GM23338 (cell line): ENCODE measurements at regions not wholly inside any gene's neighbourhood (a gene's known extent, or its start where the extent isn't known, plus 50 kb on each side); places are given as distances from the start of the nearest gene placed in this dataset.

Experiments
- ATAC-seq: fragments of 200-7000 bp; cut with Tn5 transposase; 3 replicates; pipeline ENCODE4 v1.9.1; 2020
- DNase-seq: peaks from one replicate; pipeline ENCODE4 v3.0.0-alpha.2; 2015; ENCODE audit warnings: low spot score
- H2AFZ ChIP-seq: fragments of 200-600 bp; sonication (generic); 2 replicates; pipeline ENCODE4 v1.8.0; 2016; ENCODE audit warnings: antibody characterized with exemption, mild to moderate bottlenecking, moderate library complexity
- H3F3A ChIP-seq: fragments of 200-600 bp; sonication (generic); replicated peaks from 2 replicates; pipeline ENCODE4 v1.8.0; 2017; ENCODE audit warnings: antibody characterized with exemption, mixed run types, low read depth
- H3K27ac ChIP-seq: fragments of 200-600 bp; sonication (generic); 2 replicates; pipeline ENCODE4 v1.6.1; 2016; ENCODE audit warnings: low read depth
- H3K27me3 ChIP-seq: fragments of 200-600 bp; sonication (generic); 2 replicates; pipeline ENCODE4 v1.8.0; 2016; ENCODE audit warnings: mild to moderate bottlenecking, mixed run types, moderate library complexity; ENCODE audit not compliant: insufficient read depth
- H3K36me3 ChIP-seq: fragments of 200-600 bp; sonication (generic); 2 replicates; pipeline ENCODE4 v1.8.0; 2016; ENCODE audit warnings: mild to moderate bottlenecking; ENCODE audit not compliant: insufficient read depth
- H3K4me1 ChIP-seq: fragments of 200-600 bp; sonication (generic); 2 replicates; pipeline ENCODE4 v1.8.0; 2016; ENCODE audit warnings: mild to moderate bottlenecking, moderate library complexity; ENCODE audit not compliant: insufficient read depth
- H3K4me2 ChIP-seq: fragments of 200-600 bp; sonication (generic); 2 replicates; pipeline ENCODE4 v1.7.1; 2017; ENCODE audit warnings: mixed run types
- H3K4me3 ChIP-seq: fragments of 200-600 bp; sonication (generic); 2 replicates; pipeline ENCODE4 v1.6.1; 2016; ENCODE audit warnings: mixed run types
- H3K79me2 ChIP-seq: fragments of 200-600 bp; sonication (generic); replicated peaks from 2 replicates; pipeline ENCODE4 v1.8.0; 2017; ENCODE audit warnings: mild to moderate bottlenecking; ENCODE audit not compliant: insufficient read depth
- H3K9me2 ChIP-seq: fragments of 200-600 bp; sonication (generic); 2 replicates; pipeline ENCODE4 v1.8.0; 2017; ENCODE audit not compliant: insufficient read depth
- H4K20me1 ChIP-seq: fragments of 200-600 bp; sonication (generic); replicated peaks from 2 replicates; pipeline ENCODE4 v1.8.0; 2017; ENCODE audit warnings: mild to moderate bottlenecking; ENCODE audit not compliant: insufficient read depth
- H3K27ac Mint-ChIP-seq: 2 replicates; pipeline ENCODE4 v1.8.0; 2020; ENCODE audit warnings: inconsistent platforms, mild to moderate bottlenecking, moderate library complexity, mixed read lengths
- H3K27me3 Mint-ChIP-seq: 3 replicates; pipeline ENCODE4 v1.8.0; 2022; ENCODE audit warnings: low read depth, mild to moderate bottlenecking, moderate library complexity, mixed read lengths, inconsistent platforms; ENCODE audit not compliant: insufficient read depth, poor library complexity
- H3K36me3 Mint-ChIP-seq: 3 replicates; pipeline ENCODE4 v1.8.0; 2021; ENCODE audit warnings: low read depth, mild to moderate bottlenecking, inconsistent platforms, moderate library complexity, mixed read lengths
- H3K4me1 Mint-ChIP-seq: 3 replicates; pipeline ENCODE4 v1.8.0; 2020; ENCODE audit warnings: mild to moderate bottlenecking, inconsistent platforms, mixed read lengths
- H3K4me3 Mint-ChIP-seq: 3 replicates; pipeline ENCODE4 v1.8.0; 2021; ENCODE audit warnings: moderate library complexity, mild to moderate bottlenecking, inconsistent platforms, mixed read lengths
- H3K9me3 Mint-ChIP-seq: 3 replicates; pipeline ENCODE4 v1.8.0; 2020; ENCODE audit warnings: moderate library complexity, mild to moderate bottlenecking, inconsistent platforms, mixed read lengths
- CREB1 ChIP-seq: fragments of 250-450 bp; sonication (Bioruptor Pico); IDR thresholded peaks from 2 replicates; pipeline ENCODE4 v1.5.0; 2020; ENCODE audit warnings: low read depth, mild to moderate bottlenecking, moderate library complexity
- ETS1 ChIP-seq: IDR thresholded peaks from 2 replicates; pipeline ENCODE4 v1.6.1; 2016; ENCODE audit warnings: antibody characterized with exemption
- EZH2 ChIP-seq: fragments of 200-600 bp; sonication (generic); IDR thresholded peaks from one replicate; pipeline ENCODE4 v1.8.0; 2017; ENCODE audit warnings: antibody characterized with exemption, mild to moderate bottlenecking, low read depth; ENCODE audit not compliant: unreplicated experiment
- EZH2phosphoT487 ChIP-seq: fragments of 200-600 bp; sonication (generic); IDR thresholded peaks from one replicate; pipeline ENCODE4 v1.8.1; 2018; ENCODE audit warnings: antibody characterized with exemption; ENCODE audit not compliant: unreplicated experiment
- JUNB ChIP-seq: IDR thresholded peaks from one replicate; pipeline ENCODE4 v1.6.1; 2016; ENCODE audit warnings: antibody characterized with exemption; ENCODE audit not compliant: unreplicated experiment
- NANOG ChIP-seq: IDR thresholded peaks from 2 replicates; pipeline ENCODE4 v1.6.1; 2016; ENCODE audit warnings: antibody characterized with exemption, borderline replicate concordance
- POLR2AphosphoS5 ChIP-seq: IDR thresholded peaks from 2 replicates; pipeline ENCODE4 v1.6.1; 2016; ENCODE audit warnings: antibody characterized with exemption, low read depth
- STAT1 ChIP-seq: IDR thresholded peaks from one replicate; pipeline ENCODE4 v1.6.1; 2016; ENCODE audit warnings: antibody characterized with exemption; ENCODE audit not compliant: unreplicated experiment
- ZNF114 ChIP-seq: fragments of 250-450 bp; sonication (Bioruptor Pico); IDR thresholded peaks from 2 replicates; pipeline ENCODE4 v1.5.0; 2020; ENCODE audit warnings: mild to moderate bottlenecking, moderate library complexity
- ZNF331 ChIP-seq: fragments of 250-450 bp; sonication (Bioruptor Pico); IDR thresholded peaks from 2 replicates; pipeline ENCODE4 v1.5.0; 2020; ENCODE audit warnings: low read depth, mild to moderate bottlenecking, moderate library complexity
- ZNF462 ChIP-seq: fragments of 250-450 bp; sonication (Bioruptor Pico); IDR thresholded peaks from 2 replicates; pipeline ENCODE4 v1.5.0; 2020; ENCODE audit warnings: mild to moderate bottlenecking, moderate library complexity
- TF ChIP-seq, protein P1 (sequence below): IDR thresholded peaks from one replicate; pipeline ENCODE4 v1.6.1; 2018; ENCODE audit warnings: antibody characterized with exemption; ENCODE audit not compliant: unreplicated experiment
- TF ChIP-seq, protein P2 (sequence below), 2 experiments: fragments of 200-600 bp in 1 of 2; sonication (generic) in 1 of 2; conservative IDR thresholded peaks; 2 replicates each; pipeline versions ENCODE4 v1.5.1 to v1.6.1; 2016 to 2017; ENCODE audit warnings: antibody characterized with exemption in 2 of 2, low read depth in 2 of 2, mild to moderate bottlenecking in 2 of 2, moderate library complexity in 1 of 2

GRCh38 chr2:3942841-3943240 lies 239.5 kb downstream of the DCDC2C start:
- Histone ChIP-seq H3K27me3 (no peaks in the 10 kb centered on the region), H4K20me1 (no peaks in the 10 kb centered on the region), H3K79me2 (no peaks in the 10 kb centered on the region), H3K9me2 (no peaks in the 10 kb centered on the region), H3K27ac (no peak overlapping the region), H3K4me3 (no peak overlapping the region), H3K36me3 (peaks cover 3% of the 10 kb centered on the region; the same call in 1 of the 2 replicates), H3K4me2 (no peak overlapping the region), H2AFZ (no peak overlapping the region), H3K4me1 (no peaks in the 10 kb centered on the region), H3F3A (no peaks in the 10 kb centered on the region)
- H3K27me3 Mint-ChIP-seq = no peaks in the 10 kb centered on the region
- DNase-seq (no peak), ATAC-seq (no peak)
- TF ChIP-seq, protein P1, sequence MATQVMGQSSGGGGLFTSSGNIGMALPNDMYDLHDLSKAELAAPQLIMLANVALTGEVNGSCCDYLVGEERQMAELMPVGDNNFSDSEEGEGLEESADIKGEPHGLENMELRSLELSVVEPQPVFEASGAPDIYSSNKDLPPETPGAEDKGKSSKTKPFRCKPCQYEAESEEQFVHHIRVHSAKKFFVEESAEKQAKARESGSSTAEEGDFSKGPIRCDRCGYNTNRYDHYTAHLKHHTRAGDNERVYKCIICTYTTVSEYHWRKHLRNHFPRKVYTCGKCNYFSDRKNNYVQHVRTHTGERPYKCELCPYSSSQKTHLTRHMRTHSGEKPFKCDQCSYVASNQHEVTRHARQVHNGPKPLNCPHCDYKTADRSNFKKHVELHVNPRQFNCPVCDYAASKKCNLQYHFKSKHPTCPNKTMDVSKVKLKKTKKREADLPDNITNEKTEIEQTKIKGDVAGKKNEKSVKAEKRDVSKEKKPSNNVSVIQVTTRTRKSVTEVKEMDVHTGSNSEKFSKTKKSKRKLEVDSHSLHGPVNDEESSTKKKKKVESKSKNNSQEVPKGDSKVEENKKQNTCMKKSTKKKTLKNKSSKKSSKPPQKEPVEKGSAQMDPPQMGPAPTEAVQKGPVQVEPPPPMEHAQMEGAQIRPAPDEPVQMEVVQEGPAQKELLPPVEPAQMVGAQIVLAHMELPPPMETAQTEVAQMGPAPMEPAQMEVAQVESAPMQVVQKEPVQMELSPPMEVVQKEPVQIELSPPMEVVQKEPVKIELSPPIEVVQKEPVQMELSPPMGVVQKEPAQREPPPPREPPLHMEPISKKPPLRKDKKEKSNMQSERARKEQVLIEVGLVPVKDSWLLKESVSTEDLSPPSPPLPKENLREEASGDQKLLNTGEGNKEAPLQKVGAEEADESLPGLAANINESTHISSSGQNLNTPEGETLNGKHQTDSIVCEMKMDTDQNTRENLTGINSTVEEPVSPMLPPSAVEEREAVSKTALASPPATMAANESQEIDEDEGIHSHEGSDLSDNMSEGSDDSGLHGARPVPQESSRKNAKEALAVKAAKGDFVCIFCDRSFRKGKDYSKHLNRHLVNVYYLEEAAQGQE = no peak
- TF ChIP-seq ZNF462 (CRISPR knock-in tag) (no peak), ETS1 (no peak), STAT1 (no peak), CREB1 (no peak), ZNF114 (CRISPR knock-in tag) (no peak), EZH2phosphoT487 (no peak), EZH2 (no peak), POLR2AphosphoS5 (no peak), NANOG (no peak), ZNF331 (CRISPR knock-in tag) (no peak), JUNB (no peak)
- TF ChIP-seq, protein P2, sequence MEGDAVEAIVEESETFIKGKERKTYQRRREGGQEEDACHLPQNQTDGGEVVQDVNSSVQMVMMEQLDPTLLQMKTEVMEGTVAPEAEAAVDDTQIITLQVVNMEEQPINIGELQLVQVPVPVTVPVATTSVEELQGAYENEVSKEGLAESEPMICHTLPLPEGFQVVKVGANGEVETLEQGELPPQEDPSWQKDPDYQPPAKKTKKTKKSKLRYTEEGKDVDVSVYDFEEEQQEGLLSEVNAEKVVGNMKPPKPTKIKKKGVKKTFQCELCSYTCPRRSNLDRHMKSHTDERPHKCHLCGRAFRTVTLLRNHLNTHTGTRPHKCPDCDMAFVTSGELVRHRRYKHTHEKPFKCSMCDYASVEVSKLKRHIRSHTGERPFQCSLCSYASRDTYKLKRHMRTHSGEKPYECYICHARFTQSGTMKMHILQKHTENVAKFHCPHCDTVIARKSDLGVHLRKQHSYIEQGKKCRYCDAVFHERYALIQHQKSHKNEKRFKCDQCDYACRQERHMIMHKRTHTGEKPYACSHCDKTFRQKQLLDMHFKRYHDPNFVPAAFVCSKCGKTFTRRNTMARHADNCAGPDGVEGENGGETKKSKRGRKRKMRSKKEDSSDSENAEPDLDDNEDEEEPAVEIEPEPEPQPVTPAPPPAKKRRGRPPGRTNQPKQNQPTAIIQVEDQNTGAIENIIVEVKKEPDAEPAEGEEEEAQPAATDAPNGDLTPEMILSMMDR (conservative IDR thresholded peaks at IDR 0.05; ENCODE audit: low read depth in 2 of 2) = no peak
- peaks cover 7% of the 10 kb centered on the region; the same call in 2 of the 3 replicates for H3K36me3 Mint-ChIP-seq
- peaks cover 81% of the 10 kb centered on the region for H3K9me3 Mint-ChIP-seq
- H3K27ac Mint-ChIP-seq = no peak overlapping the region
- no peaks in the 10 kb centered on the region for H3K4me1 Mint-ChIP-seq
- no peak overlapping the region for H3K4me3 Mint-ChIP-seq
